T-cell (primary cell): ENCODE measurements at regions not wholly inside any gene's neighbourhood (a gene's known extent, or its start where the extent isn't known, plus 50 kb on each side); places are given as distances from the start of the nearest gene placed in this dataset.

Experiments used
- ATAC-seq, 4 experiments: fragments of 200-7000 bp in 3 of 4; fragments of 150-1000 bp in 1 of 4; cut with Tn5 transposase; replicated peaks in 1 of 4; 1 replicate in 3 of 4; 2 replicates in 1 of 4; pipeline ENCODE4 v1.10.0; 2021; ENCODE audit warnings: moderate library complexity in 3 of 4, mild to moderate bottlenecking in 2 of 4, moderate number of reproducible peaks in 1 of 4
- CTCF ChIA-PET, 2 donors: fragments of 300-600 bp; sonication (Branson Sonifier 250); formaldehyde crosslinking; loops; one replicate each; lab custom pipeline; 2022; ENCODE audit warnings: antibody characterized with exemption in 2 of 2; lab: Charles Lee
- POLR2A ChIA-PET, 2 donors: fragments of 300-600 bp; sonication (Branson Sonifier 250); formaldehyde crosslinking; loops; one replicate each; lab custom pipeline; 2022; ENCODE audit warnings: antibody characterized with exemption in 2 of 2; lab: Charles Lee
- DNase-seq, 35 experiments: peaks; one replicate each; pipeline versions ENCODE4 v3.0.0 to v3.0.0-alpha.2; 2013 to 2023
- H3K27ac ChIP-seq: one replicate; pipeline ENCODE4 v1.5.1; 2013; ENCODE audit warnings: low read length
- H3K27me3 ChIP-seq, 2 experiments: replicated peaks in 1 of 2; 1 replicate in 1 of 2; 2 replicates in 1 of 2; pipeline versions ENCODE4 v1.6.1 to v1.7.0; 2013; ENCODE audit warnings: low read length in 1 of 2, mixed read lengths in 1 of 2; ENCODE audit not compliant: control insufficient read depth in 2 of 2, insufficient read depth in 2 of 2; ENCODE audit errors: extremely low read depth in 1 of 2
- H3K36me3 ChIP-seq, 2 donors: 1 replicate in 1 of 2; 2 replicates in 1 of 2; pipeline versions ENCODE4 v1.6.1 to v1.7.0; 2013; ENCODE audit warnings: low read length in 1 of 2; ENCODE audit not compliant: control insufficient read depth in 2 of 2, insufficient read depth in 1 of 2; ENCODE audit errors: extremely low read depth in 1 of 2
- H3K4me1 ChIP-seq, 2 experiments: 1 replicate in 1 of 2; 2 replicates in 1 of 2; pipeline versions ENCODE4 v1.6.1 to v1.7.0; 2013; ENCODE audit warnings: low read length in 2 of 2, mixed read lengths in 1 of 2; ENCODE audit not compliant: insufficient read depth in 2 of 2, control insufficient read depth in 1 of 2; ENCODE audit errors: extremely low read depth in 1 of 2
- H3K4me3 ChIP-seq, 2 donors: 1 replicate in 1 of 2; 2 replicates in 1 of 2; pipeline versions ENCODE4 v1.5.1 to v1.7.0; 2013; ENCODE audit warnings: mild to moderate bottlenecking in 2 of 2, low read length in 1 of 2, moderate library complexity in 1 of 2; ENCODE audit not compliant: control insufficient read depth in 1 of 2; ENCODE audit errors: extremely low read depth in 1 of 2
- H3K9me3 ChIP-seq: 2 replicates; pipeline ENCODE4 v1.7.0; 2013
- H3K27ac Mint-ChIP-seq, 2 donors: one replicate each; pipeline ENCODE4 v1.8.0; 2020 to 2021; ENCODE audit warnings: mild to moderate bottlenecking in 2 of 2, mixed read lengths in 2 of 2
- H3K27me3 Mint-ChIP-seq, 2 donors: one replicate each; pipeline ENCODE4 v1.8.0; 2021 to 2022; ENCODE audit warnings: mixed read lengths in 2 of 2
- H3K36me3 Mint-ChIP-seq: one replicate; pipeline ENCODE4 v1.8.0; 2021; ENCODE audit warnings: mixed read lengths
- H3K4me1 Mint-ChIP-seq, 3 donors: one replicate each; pipeline ENCODE4 v1.8.0; 2020 to 2022; ENCODE audit warnings: mixed read lengths in 3 of 3, mild to moderate bottlenecking in 1 of 3
- H3K4me3 Mint-ChIP-seq, 3 donors: one replicate each; pipeline ENCODE4 v1.8.0; 2020 to 2022; ENCODE audit warnings: mild to moderate bottlenecking in 3 of 3, mixed read lengths in 3 of 3, moderate library complexity in 3 of 3
- H3K9me3 Mint-ChIP-seq, 3 donors: one replicate each; pipeline ENCODE4 v1.8.0; 2020 to 2022; ENCODE audit warnings: mixed read lengths in 3 of 3
- WGBS: methylation state at CpG from one replicate; pipeline ENCODE4 v1.1.5; 2013; ENCODE audit warnings: missing lambda C conversion rate; ENCODE audit not compliant: insufficient coverage; 5-methylcytosine and 5-hydroxymethylcytosine counted together

DNA sequence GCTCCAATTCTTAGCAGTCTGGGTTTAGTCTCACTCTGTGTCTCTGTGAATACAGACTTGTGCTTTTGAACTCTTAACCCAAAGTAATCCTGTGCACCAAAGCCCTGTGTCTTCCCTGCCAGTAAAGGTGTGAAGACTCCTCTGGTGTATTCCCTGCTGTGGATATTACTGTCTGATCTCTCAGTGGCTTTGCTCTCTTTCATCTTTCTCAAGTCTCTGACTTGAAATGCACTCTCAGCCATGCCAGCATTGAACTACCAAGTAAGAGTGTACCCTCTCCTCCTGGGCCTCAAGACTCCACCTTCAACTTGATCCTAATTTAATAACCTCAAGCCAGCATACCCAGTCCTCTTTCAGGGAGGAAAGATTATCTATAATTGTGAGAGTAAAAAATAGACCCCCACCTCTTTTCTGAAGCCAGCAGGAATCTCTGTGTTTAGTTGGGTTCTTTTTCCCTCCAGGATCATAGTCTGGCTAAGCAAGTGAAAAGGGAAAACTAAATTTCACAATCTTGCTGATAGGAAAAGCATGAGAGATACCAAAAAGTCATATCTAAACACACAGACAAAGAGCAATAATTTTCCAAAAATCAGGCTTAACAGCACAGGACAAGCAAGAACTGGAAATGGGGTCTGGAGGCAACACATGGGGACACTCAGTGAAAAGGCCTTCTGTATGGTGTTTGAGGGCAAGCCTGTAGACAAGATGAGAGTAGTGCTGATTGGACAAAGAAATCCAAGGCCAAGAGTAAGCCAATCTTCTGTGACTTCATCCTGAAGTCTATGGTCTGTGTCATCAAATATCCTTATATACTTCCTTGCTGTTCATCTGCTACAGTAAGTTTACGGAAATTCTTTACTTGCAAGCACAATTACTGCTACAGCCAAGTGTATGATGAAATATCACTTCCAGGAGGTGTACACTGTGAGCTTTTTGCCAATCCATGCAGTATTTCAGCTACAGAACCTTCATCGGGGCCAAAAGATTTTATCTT lies 296.1 kb upstream of the TGFBR2 start:
- ATAC-seq (no peak), DNase-seq (no peak)
- CTCF ChIA-PET: no interaction called here
- Mint-ChIP-seq H3K9me3 (peaks cover 8 to 9% (median 9%) of the 10 kb centered on the region in 3 donors), H3K4me3 (no peak overlapping the region), H3K4me1 (peaks cover 0 to 1% (median 0%) of the 10 kb centered on the region in 3 donors), H3K27me3 (no peaks in the 10 kb centered on the region), H3K36me3 (peaks cover 3% of the 10 kb centered on the region), H3K27ac (no peak overlapping the region)
- POLR2A ChIA-PET: interaction anchor here in 1 of 2 donors (0.6 kb wide), 1 partner anchor 16 kb away, joined by 3 read pairs; no protein-coding TSS in a partner anchor
- Histone ChIP-seq H3K27me3 (no peaks in the 10 kb centered on the region), H3K4me3 (no peak overlapping the region), H3K27ac (no peak overlapping the region), H3K36me3 (no peaks in the 10 kb centered on the region), H3K9me3 (no peaks in the 10 kb centered on the region), H3K4me1 (no peaks in the 10 kb centered on the region)
- WGBS: 100% methylated on average over 1 of the region's 2 CpGs

GRCh38 chr3:30311781-30312180 lies 294.6 kb upstream of the TGFBR2 start:
- no peaks in the 10 kb centered on the region for H3K36me3 Mint-ChIP-seq
- CTCF ChIA-PET: interaction anchor here in 1 of 2 donors (1.1 kb wide), 1 partner anchor 8 kb away, joined by 5 read pairs; no protein-coding TSS in a partner anchor
- Histone ChIP-seq H3K36me3 (no peaks in the 10 kb centered on the region), H3K9me3 (no peaks in the 10 kb centered on the region), H3K27me3 (no peaks in the 10 kb centered on the region), H3K27ac (no peak overlapping the region), H3K4me1 (no peaks in the 10 kb centered on the region), H3K4me3 (no peak overlapping the region)
- POLR2A ChIA-PET: no interaction called here
- DNase-seq (no peak), ATAC-seq (no peak)
- H3K27ac Mint-ChIP-seq: no peak overlapping the region
- peaks cover 0 to 2% (median 2%) of the 10 kb centered on the region in 3 donors for H3K9me3 Mint-ChIP-seq
- peaks cover 0 to 1% (median 0%) of the 10 kb centered on the region in 3 donors for H3K4me1 Mint-ChIP-seq
- H3K4me3 Mint-ChIP-seq: no peak overlapping the region
- H3K27me3 Mint-ChIP-seq: no peaks in the 10 kb centered on the region
- WGBS: 100% methylated on average over 3 of the region's 4 CpGs

GRCh38 chr3:30313840-30314239 lies 292.6 kb upstream of the TGFBR2 start:
- DNase-seq: no peak
- no peaks in the 10 kb centered on the region for H3K9me3 ChIP-seq
- no peak overlapping the region for H3K27ac ChIP-seq
- Mint-ChIP-seq H3K27ac (no peak overlapping the region), H3K36me3 (no peaks in the 10 kb centered on the region), H3K4me1 (peaks cover 0 to 6% (median 1%) of the 10 kb centered on the region in 3 donors), H3K27me3 (no peaks in the 10 kb centered on the region), H3K4me3 (no peak overlapping the region), H3K9me3 (no peaks in the 10 kb centered on the region)
- H3K27me3 ChIP-seq: no peaks in the 10 kb centered on the region
- no peak for ATAC-seq
- H3K36me3 ChIP-seq: no peaks in the 10 kb centered on the region
- WGBS: 100% methylated on average over 1 of the region's 2 CpGs
- no peak overlapping the region for H3K4me3 ChIP-seq
- no peaks in the 10 kb centered on the region for H3K4me1 ChIP-seq
- ChIA-PET POLR2A (no interaction called here), CTCF (no interaction called here)

GRCh38 chr3:30314757-30315325 lies 291.6 kb upstream of the TGFBR2 start:
- no peak for ATAC-seq
- ChIA-PET CTCF (no interaction called here), POLR2A (no interaction called here)
- Histone ChIP-seq H3K27me3 (no peaks in the 10 kb centered on the region), H3K36me3 (no peaks in the 10 kb centered on the region), H3K4me1 (peaks cover 0 to 1% of the 10 kb centered on the region in 2 experiments), H3K4me3 (no peak overlapping the region), H3K9me3 (no peaks in the 10 kb centered on the region), H3K27ac (no peak overlapping the region)
- no peaks in the 10 kb centered on the region for H3K27me3 Mint-ChIP-seq
- peaks cover 4 to 11% (median 5%) of the 10 kb centered on the region in 3 donors for H3K4me1 Mint-ChIP-seq
- 100% methylated on average over 1 of the region's 3 CpGs for WGBS
- no peaks in the 10 kb centered on the region for H3K9me3 Mint-ChIP-seq
- no peaks in the 10 kb centered on the region for H3K36me3 Mint-ChIP-seq
- no peak overlapping the region for H3K27ac Mint-ChIP-seq
- DNase-seq: no peak
- no peak overlapping the region for H3K4me3 Mint-ChIP-seq

DNA sequence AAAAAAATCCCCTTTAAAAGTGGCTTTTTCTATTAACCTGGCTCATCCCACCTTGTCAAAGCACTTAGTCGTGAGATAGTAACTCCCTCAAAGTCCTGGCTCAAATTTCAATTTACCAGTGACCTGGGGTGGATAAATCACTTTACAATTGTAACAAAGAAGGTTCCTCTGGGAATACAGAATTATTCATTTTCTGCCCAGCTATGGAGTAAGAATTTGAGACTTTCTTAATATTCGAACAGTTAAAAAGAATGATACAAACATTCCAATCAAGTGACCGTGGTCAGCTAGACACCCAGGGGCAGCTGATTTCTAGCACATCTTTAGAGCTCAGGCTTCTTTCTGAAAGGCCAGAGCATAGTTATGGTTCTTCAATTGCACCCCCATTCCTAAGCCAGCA lies 291.0 kb upstream of the TGFBR2 start:
- Histone ChIP-seq H3K4me3 (no peak overlapping the region), H3K4me1 (peaks cover 0 to 2% of the 10 kb centered on the region in 2 experiments), H3K9me3 (no peaks in the 10 kb centered on the region), H3K27ac (no peak overlapping the region), H3K36me3 (no peaks in the 10 kb centered on the region), H3K27me3 (no peaks in the 10 kb centered on the region)
- Mint-ChIP-seq H3K36me3 (no peaks in the 10 kb centered on the region), H3K9me3 (no peaks in the 10 kb centered on the region), H3K27me3 (no peaks in the 10 kb centered on the region), H3K27ac (no peak overlapping the region), H3K4me1 (peaks cover 7 to 17% (median 10%) of the 10 kb centered on the region in 3 donors), H3K4me3 (no peak overlapping the region)
- DNase-seq (no peak), ATAC-seq (no peak)
- 100% methylated on average over 1 of the region's 3 CpGs for WGBS
- ChIA-PET POLR2A (no interaction called here), CTCF (no interaction called here)

DNA sequence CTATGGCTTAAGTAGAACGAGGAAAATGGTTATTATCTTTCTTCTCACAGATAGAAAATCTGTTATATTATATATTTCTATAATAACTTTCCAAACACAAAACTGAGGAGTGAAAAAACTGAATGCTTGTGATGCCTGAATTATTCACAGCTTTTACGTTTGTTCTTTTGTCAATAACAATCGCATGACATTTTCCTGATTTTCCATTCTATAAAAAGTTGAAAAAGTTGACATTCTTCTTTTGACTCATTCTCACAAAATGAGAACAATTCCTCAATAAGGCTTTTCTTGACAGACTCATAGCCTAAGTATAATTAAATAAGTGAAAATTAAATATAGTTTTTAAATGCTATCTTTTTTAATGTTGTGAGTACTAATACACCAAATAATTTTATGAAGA lies 288.8 kb upstream of the TGFBR2 start:
- H3K27ac ChIP-seq: no peak overlapping the region
- POLR2A ChIA-PET: no interaction called here
- Mint-ChIP-seq H3K27ac (no peak overlapping the region), H3K9me3 (peaks cover 0 to 7% (median 0%) of the 10 kb centered on the region in 3 donors), H3K27me3 (no peaks in the 10 kb centered on the region), H3K4me3 (no peak overlapping the region), H3K36me3 (no peaks in the 10 kb centered on the region), H3K4me1 (peaks cover 7 to 20% (median 12%) of the 10 kb centered on the region in 3 donors)
- H3K27me3 ChIP-seq: no peaks in the 10 kb centered on the region
- DNase-seq: no peak
- peaks cover 0 to 2% of the 10 kb centered on the region in 2 experiments for H3K4me1 ChIP-seq
- CTCF ChIA-PET: no interaction called here
- ATAC-seq: no peak
- no CpG with 5 or more reads among the region's 3 CpGs for WGBS
- no peaks in the 10 kb centered on the region for H3K9me3 ChIP-seq
- H3K4me3 ChIP-seq: no peak overlapping the region
- H3K36me3 ChIP-seq: no peaks in the 10 kb centered on the region
